Neuronal stem cell (in vitro differentiated cells): ENCODE measurements at regions not wholly inside any gene's neighbourhood (a gene's known extent, or its start where the extent isn't known, plus 50 kb on each side); places are given as distances from the start of the nearest gene placed in this dataset.

Experiments
- DNase-seq: peaks from one replicate; pipeline ENCODE4 v3.0.0-alpha.2; 2013; ENCODE audit warnings: low spot score
- H2AFZ ChIP-seq: one replicate; pipeline ENCODE4 v1.6.1; 2013; ENCODE audit warnings: mild to moderate bottlenecking, low read length, inconsistent platforms
- H2AK5ac ChIP-seq: 2 replicates; pipeline ENCODE4 v1.6.1; 2013; ENCODE audit warnings: low read depth, mild to moderate bottlenecking, inconsistent platforms, low read length, moderate library complexity, mixed read lengths
- H2BK120ac ChIP-seq: 2 replicates; pipeline ENCODE4 v1.6.1; 2013; ENCODE audit warnings: low read depth, mild to moderate bottlenecking, inconsistent platforms, low read length, moderate library complexity, mixed read lengths
- H2BK12ac ChIP-seq: one replicate; pipeline ENCODE4 v1.6.1; 2013; ENCODE audit warnings: low read length, inconsistent platforms
- H2BK15ac ChIP-seq: 2 replicates; pipeline ENCODE4 v1.6.1; 2013; ENCODE audit warnings: mild to moderate bottlenecking, low read length, inconsistent platforms, mixed read lengths
- H2BK5ac ChIP-seq: one replicate; pipeline ENCODE4 v1.6.1; 2013; ENCODE audit warnings: inconsistent platforms, mild to moderate bottlenecking, low read length, moderate library complexity
- H3K14ac ChIP-seq: one replicate; pipeline ENCODE4 v1.6.1; 2013; ENCODE audit warnings: low read length, inconsistent platforms
- H3K18ac ChIP-seq: 2 replicates; pipeline ENCODE4 v1.6.1; 2013; ENCODE audit warnings: low read length, inconsistent platforms
- H3K23ac ChIP-seq: 2 replicates; pipeline ENCODE4 v1.6.1; 2013; ENCODE audit warnings: low read depth, mild to moderate bottlenecking, mixed read lengths, low read length, inconsistent platforms; ENCODE audit not compliant: poor library complexity
- H3K27ac ChIP-seq: replicated peaks from 3 replicates; pipeline ENCODE4 v1.5.1; 2013; ENCODE audit warnings: low read length, inconsistent platforms
- H3K27me3 ChIP-seq, 3 experiments: 2 replicates each; pipeline ENCODE4 v1.6.1; 2013; ENCODE audit warnings: low read length in 3 of 3, mild to moderate bottlenecking in 2 of 3, inconsistent platforms in 1 of 3, low read depth in 1 of 3, mixed read lengths in 1 of 3, moderate library complexity in 1 of 3; ENCODE audit not compliant: control insufficient read depth in 3 of 3, insufficient read depth in 3 of 3
- H3K36me3 ChIP-seq, 2 donors: replicated peaks in 1 of 2; 2 replicates each; pipeline ENCODE4 v1.6.1; 2013; ENCODE audit warnings: low read length in 2 of 2; ENCODE audit not compliant: control insufficient read depth in 2 of 2, insufficient read depth in 2 of 2
- H3K4ac ChIP-seq: 2 replicates; pipeline ENCODE4 v1.6.1; 2013; ENCODE audit warnings: inconsistent platforms, mild to moderate bottlenecking, low read length, moderate library complexity
- H3K4me1 ChIP-seq, 2 donors: 1 replicate in 1 of 2; 2 replicates in 1 of 2; pipeline ENCODE4 v1.6.1; 2013; ENCODE audit warnings: low read length in 2 of 2, low read depth in 1 of 2; ENCODE audit not compliant: control insufficient read depth in 2 of 2, insufficient read depth in 1 of 2
- H3K4me2 ChIP-seq: one replicate; pipeline ENCODE4 v1.6.1; 2013; ENCODE audit warnings: mild to moderate bottlenecking, low read length, inconsistent platforms; ENCODE audit not compliant: insufficient read depth, poor library complexity, severe bottlenecking
- H3K4me3 ChIP-seq, 2 donors: 2 replicates each; pipeline ENCODE4 v1.5.1; 2013; ENCODE audit warnings: low read length in 2 of 2, mild to moderate bottlenecking in 2 of 2, inconsistent platforms in 1 of 2, moderate library complexity in 1 of 2
- H3K79me1 ChIP-seq: one replicate; pipeline ENCODE4 v1.6.1; 2013; ENCODE audit warnings: low read depth, mild to moderate bottlenecking, inconsistent platforms, low read length, moderate library complexity
- H3K9ac ChIP-seq: one replicate; pipeline ENCODE4 v1.6.1; 2013; ENCODE audit warnings: mild to moderate bottlenecking, low read depth, low read length, inconsistent platforms; ENCODE audit not compliant: poor library complexity
- H3K9me3 ChIP-seq, 2 donors: replicated peaks in 1 of 2; 2 replicates each; pipeline versions ENCODE3 to v1.6.1; 2013; ENCODE audit warnings: low read length in 2 of 2, mild to moderate bottlenecking in 2 of 2, inconsistent platforms in 1 of 2, low read depth in 1 of 2, mixed read lengths in 1 of 2, moderate library complexity in 1 of 2; ENCODE audit not compliant: control insufficient read depth in 2 of 2, insufficient read depth in 1 of 2
- H4K8ac ChIP-seq: one replicate; pipeline ENCODE4 v1.6.1; 2013; ENCODE audit warnings: low read depth, mild to moderate bottlenecking, inconsistent platforms, low read length, moderate library complexity
- H4K91ac ChIP-seq: one replicate; pipeline ENCODE4 v1.6.1; 2013; ENCODE audit warnings: low read length, low read depth, mild to moderate bottlenecking, inconsistent platforms; ENCODE audit not compliant: poor library complexity
- WGBS, 2 donors: extraction: QIAGEN DNeasy Blood & Tissue Kit; methylation state at CpG; one replicate each; pipeline ENCODE4 v1.1.7; 2013; ENCODE audit warnings: missing lambda C conversion rate in 2 of 2, mixed read lengths in 1 of 2; ENCODE audit not compliant: insufficient read length in 2 of 2, insufficient replicate concordance in 1 of 2; ENCODE audit errors: extremely low coverage in 2 of 2; 5-methylcytosine and 5-hydroxymethylcytosine counted together

DNA sequence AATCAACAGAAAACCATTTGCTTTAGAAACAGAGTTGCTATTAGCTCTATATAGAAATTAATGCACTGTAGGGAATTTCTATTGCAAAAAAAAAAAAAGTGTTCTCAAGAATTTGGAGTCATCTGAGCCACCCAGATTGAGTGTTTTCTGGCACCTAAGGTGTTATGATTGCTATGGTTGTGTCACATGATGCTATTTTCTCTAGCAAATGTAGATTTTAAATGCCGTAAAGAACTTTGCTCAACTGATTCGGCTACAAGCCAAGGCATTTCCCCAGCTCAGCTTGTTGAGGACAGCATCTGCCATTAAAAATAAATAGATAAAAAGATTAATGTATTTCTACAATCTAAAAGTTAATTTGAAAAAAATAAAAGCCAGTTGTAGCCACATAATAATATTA is 712.8 kb downstream of the FAT4 start:
- H4K8ac ChIP-seq: no peak overlapping the region
- peaks cover 0 to 2% of the 10 kb centered on the region in 2 donors for H3K9me3 ChIP-seq
- H3K27ac ChIP-seq: no peak overlapping the region
- no peak overlapping the region for H2AFZ ChIP-seq
- no peak overlapping the region for H3K4ac ChIP-seq
- no peak overlapping the region for H3K18ac ChIP-seq
- no peak overlapping the region for H2BK120ac ChIP-seq
- H3K4me2 ChIP-seq: no peak overlapping the region
- no peaks in the 10 kb centered on the region for H3K36me3 ChIP-seq
- H4K91ac ChIP-seq: no peak overlapping the region
- H2BK15ac ChIP-seq: no peak overlapping the region
- DNase-seq: no peak
- no peak overlapping the region for H3K4me3 ChIP-seq
- no peaks in the 10 kb centered on the region for H3K4me1 ChIP-seq
- no peaks in the 10 kb centered on the region for H3K79me1 ChIP-seq
- no peak overlapping the region for H3K9ac ChIP-seq
- H2BK5ac ChIP-seq: no peak overlapping the region
- H3K14ac ChIP-seq: no peak overlapping the region
- no peak overlapping the region for H2AK5ac ChIP-seq
- H3K27me3 ChIP-seq: no peaks in the 10 kb centered on the region
- no CpG with 5 or more reads among the region's 2 CpGs for WGBS, 2 donors
- H2BK12ac ChIP-seq: no peak overlapping the region
- H3K23ac ChIP-seq: no peak overlapping the region

DNA sequence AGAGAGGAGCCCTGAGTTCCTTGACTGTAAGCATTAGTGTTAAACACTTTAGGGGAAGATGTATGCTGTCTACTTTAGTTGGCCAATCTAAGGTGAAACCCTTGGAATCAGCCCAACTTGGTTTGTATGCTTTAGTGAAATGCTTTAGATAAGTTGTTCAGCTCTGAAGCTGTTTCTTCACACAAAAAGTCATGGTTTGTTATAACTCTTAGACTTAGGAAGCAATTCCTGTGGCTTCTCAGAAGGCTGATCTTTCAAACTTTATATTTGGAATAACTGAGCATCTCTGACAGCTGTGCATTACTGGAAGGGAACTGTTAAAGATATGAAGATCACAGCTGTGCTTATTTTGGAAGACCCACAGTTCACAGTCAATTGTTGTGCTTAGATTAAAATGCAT is 714.1 kb downstream of the FAT4 start:
- DNase-seq: no peak

DNA sequence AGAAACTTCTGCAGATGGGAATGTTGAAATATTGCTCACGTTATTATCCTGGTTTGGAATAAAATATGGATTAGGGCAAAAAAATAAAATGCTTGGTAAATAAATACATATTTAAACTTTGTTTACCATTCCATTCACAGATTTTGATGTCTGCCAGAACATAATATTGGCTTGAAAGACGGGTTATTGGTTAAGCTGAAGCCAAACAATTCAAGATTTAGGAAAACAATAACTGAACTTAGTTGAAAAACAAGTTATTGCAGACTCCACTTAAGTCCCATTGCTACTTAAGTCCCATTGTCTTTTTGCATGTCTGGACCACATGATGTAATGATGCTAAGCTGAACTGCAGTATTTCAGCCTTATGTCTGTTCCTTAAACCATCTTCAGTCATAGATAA is 722.5 kb downstream of the FAT4 start:
- Histone ChIP-seq H3K9me3 (no peaks in the 10 kb centered on the region), H2BK12ac (no peak overlapping the region), H3K23ac (no peak overlapping the region), H4K91ac (no peak overlapping the region), H2AK5ac (no peak overlapping the region), H3K4me2 (no peak overlapping the region), H3K4me1 (no peaks in the 10 kb centered on the region), H3K36me3 (no peaks in the 10 kb centered on the region), H3K4me3 (no peak overlapping the region), H2BK120ac (no peak overlapping the region), H3K27me3 (no peaks in the 10 kb centered on the region), H2AFZ (no peak overlapping the region), H2BK5ac (no peak overlapping the region), H2BK15ac (no peak overlapping the region), H3K4ac (no peak overlapping the region), H3K18ac (no peak overlapping the region), H3K9ac (no peak overlapping the region), H3K27ac (no peak overlapping the region), H3K79me1 (no peaks in the 10 kb centered on the region), H3K14ac (no peak overlapping the region), H4K8ac (no peak overlapping the region)
- no peak for DNase-seq
- WGBS, 2 donors: no CpG with 5 or more reads among the region's 2 CpGs

More for the DNA sequence above, 714.1 kb downstream of the FAT4 start:
- H3K23ac ChIP-seq: no peak overlapping the region
- H3K36me3 ChIP-seq: no peaks in the 10 kb centered on the region
- H2BK15ac ChIP-seq: no peak overlapping the region
- no peaks in the 10 kb centered on the region for H3K4me1 ChIP-seq
- no peak overlapping the region for H4K8ac ChIP-seq
- no peak overlapping the region for H3K9ac ChIP-seq
- H2AFZ ChIP-seq: no peak overlapping the region
- no peak overlapping the region for H3K4ac ChIP-seq
- H2BK120ac ChIP-seq: no peak overlapping the region
- H3K18ac ChIP-seq: no peak overlapping the region
- no peak overlapping the region for H2AK5ac ChIP-seq
- no peak overlapping the region for H3K4me3 ChIP-seq
- no peak overlapping the region for H3K27ac ChIP-seq
- H3K9me3 ChIP-seq: peaks cover 0 to 2% of the 10 kb centered on the region in 2 donors
- H3K79me1 ChIP-seq: no peaks in the 10 kb centered on the region
- H2BK12ac ChIP-seq: no peak overlapping the region
- no peak overlapping the region for H3K14ac ChIP-seq
- H3K4me2 ChIP-seq: no peak overlapping the region
- no peak overlapping the region for H2BK5ac ChIP-seq
- H4K91ac ChIP-seq: no peak overlapping the region
- H3K27me3 ChIP-seq: no peaks in the 10 kb centered on the region

GRCh38 chr4:126038502-126039144 is 723.9 kb downstream of the FAT4 start:
- no peak overlapping the region for H2BK120ac ChIP-seq
- DNase-seq: no peak
- H3K23ac ChIP-seq: no peak overlapping the region
- H3K4me3 ChIP-seq: no peak overlapping the region
- no peak overlapping the region for H3K4me2 ChIP-seq
- H4K91ac ChIP-seq: no peak overlapping the region
- no peak overlapping the region for H4K8ac ChIP-seq
- H3K14ac ChIP-seq: no peak overlapping the region
- no peak overlapping the region for H3K18ac ChIP-seq
- H3K27me3 ChIP-seq: no peaks in the 10 kb centered on the region
- no peak overlapping the region for H3K9ac ChIP-seq
- no peak overlapping the region for H3K27ac ChIP-seq
- H3K79me1 ChIP-seq: no peaks in the 10 kb centered on the region
- no peak overlapping the region for H2BK15ac ChIP-seq
- H2AFZ ChIP-seq: no peak overlapping the region
- H3K4me1 ChIP-seq: no peaks in the 10 kb centered on the region
- no peak overlapping the region for H2AK5ac ChIP-seq
- no CpG with 5 or more reads among the region's 2 CpGs for WGBS, 2 donors
- no peak overlapping the region for H2BK5ac ChIP-seq
- H3K4ac ChIP-seq: no peak overlapping the region
- H3K36me3 ChIP-seq: no peaks in the 10 kb centered on the region
- no peaks in the 10 kb centered on the region for H3K9me3 ChIP-seq
- H2BK12ac ChIP-seq: no peak overlapping the region
